Fibroblast of lung (primary cell): ENCODE measurements at regions not wholly inside any gene's neighbourhood (a gene's known extent, or its start where the extent isn't known, plus 50 kb on each side); places are given as distances from the start of the nearest gene placed in this dataset.

Experiments
- DNase-seq, 2 donors: peaks; one replicate each; pipeline versions ENCODE4 v3.0.0 to v3.0.0-alpha.2; 2010; ENCODE audit warnings: low read depth in 2 of 2
- H2AFZ ChIP-seq: 2 replicates; pipeline ENCODE4 v1.5.1; 2012; ENCODE audit warnings: low read length, control low read depth, inconsistent platforms
- H3K27ac ChIP-seq: 2 replicates; pipeline ENCODE4 v1.5.1; 2011; ENCODE audit warnings: low read length, control low read depth; ENCODE audit not compliant: insufficient read depth
- H3K27me3 ChIP-seq: 2 replicates; pipeline ENCODE4 v1.5.1; 2011; ENCODE audit warnings: mild to moderate bottlenecking, low read length; ENCODE audit not compliant: control insufficient read depth, insufficient read depth
- H3K36me3 ChIP-seq: 2 replicates; pipeline ENCODE4 v1.5.1; 2011; ENCODE audit warnings: low read length; ENCODE audit not compliant: control insufficient read depth, insufficient read depth
- H3K4me1 ChIP-seq: 2 replicates; pipeline ENCODE4 v1.5.1; 2011; ENCODE audit warnings: low read length; ENCODE audit not compliant: control insufficient read depth, insufficient read depth; ENCODE audit errors: extremely low read depth
- H3K4me2 ChIP-seq: 2 replicates; pipeline ENCODE4 v1.5.1; 2011; ENCODE audit warnings: low read length, control low read depth; ENCODE audit not compliant: insufficient read depth; ENCODE audit errors: extremely low read depth
- H3K4me3 ChIP-seq, 4 experiments: fragments of 200-600 bp in 1 of 4; sonication (generic) in 1 of 4; replicated peaks in 1 of 4; 2 replicates each; pipeline ENCODE4 v1.5.1; 2011 to 2016; ENCODE audit warnings: low read length in 4 of 4, low read depth in 3 of 4, mild to moderate bottlenecking in 3 of 4, control low read depth in 2 of 4, inconsistent platforms in 1 of 4, mixed read lengths in 1 of 4; ENCODE audit not compliant: insufficient read depth in 1 of 4; ENCODE audit errors: control extremely low read depth in 1 of 4
- H3K79me2 ChIP-seq: 2 replicates; pipeline ENCODE4 v1.5.1; 2012; ENCODE audit warnings: mild to moderate bottlenecking, low read length, inconsistent platforms; ENCODE audit not compliant: control insufficient read depth, insufficient read depth
- H3K9ac ChIP-seq: 2 replicates; pipeline ENCODE4 v1.5.1; 2011; ENCODE audit warnings: mild to moderate bottlenecking, low read length, control low read depth; ENCODE audit not compliant: insufficient read depth
- H3K9me3 ChIP-seq: 2 replicates; pipeline ENCODE4 v1.5.1; 2012; ENCODE audit warnings: low read depth, low read length; ENCODE audit not compliant: control insufficient read depth, insufficient read depth
- H4K20me1 ChIP-seq: 2 replicates; pipeline ENCODE4 v1.5.1; 2011; ENCODE audit warnings: low read length; ENCODE audit not compliant: control insufficient read depth, insufficient read depth; ENCODE audit errors: extremely low read depth
- EZH2 ChIP-seq: IDR thresholded peaks from 2 replicates; pipeline ENCODE4 v1.5.1; 2012; ENCODE audit warnings: low read length, control low read depth, mild to moderate bottlenecking; ENCODE audit errors: missing control alignments
- TF ChIP-seq, protein P1 (sequence below), 2 donors: IDR thresholded peaks in 1 of 2; conservative IDR thresholded peaks in 1 of 2; 1 replicate in 1 of 2; 2 replicates in 1 of 2; pipeline ENCODE4 v1.5.1; 2011 to 2012; ENCODE audit warnings: low read length in 2 of 2, control low read depth in 1 of 2, inconsistent platforms in 1 of 2, low read depth in 1 of 2, mild to moderate bottlenecking in 1 of 2

DNA sequence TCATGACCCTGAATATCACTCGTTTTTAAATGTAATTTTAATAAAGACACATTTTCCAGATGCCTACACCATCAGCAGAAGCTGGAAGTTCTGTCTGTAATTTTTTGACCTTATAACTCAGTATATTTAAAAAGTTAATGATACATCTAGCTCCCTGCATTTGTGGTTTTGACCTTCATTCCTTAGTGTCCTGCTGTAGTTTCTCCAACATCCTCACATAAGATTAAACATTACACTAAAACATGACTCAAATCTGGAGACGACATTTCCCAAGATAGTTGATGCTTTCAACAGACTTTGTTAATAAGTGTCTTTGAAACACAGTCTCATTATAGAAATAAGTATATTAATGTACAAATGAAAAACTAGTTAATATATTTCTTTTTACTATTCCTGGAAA is 363.1 kb downstream of the POM121L12 start:
- Histone ChIP-seq H2AFZ (no peak overlapping the region), H3K4me3 (no peak overlapping the region), H3K4me1 (no peaks in the 10 kb centered on the region), H3K4me2 (no peak overlapping the region), H3K79me2 (no peaks in the 10 kb centered on the region), H3K9ac (no peak overlapping the region), H3K36me3 (no peaks in the 10 kb centered on the region), H3K27me3 (no peaks in the 10 kb centered on the region), H4K20me1 (no peaks in the 10 kb centered on the region), H3K27ac (no peak overlapping the region), H3K9me3 (no peaks in the 10 kb centered on the region)
- TF ChIP-seq, protein P1, sequence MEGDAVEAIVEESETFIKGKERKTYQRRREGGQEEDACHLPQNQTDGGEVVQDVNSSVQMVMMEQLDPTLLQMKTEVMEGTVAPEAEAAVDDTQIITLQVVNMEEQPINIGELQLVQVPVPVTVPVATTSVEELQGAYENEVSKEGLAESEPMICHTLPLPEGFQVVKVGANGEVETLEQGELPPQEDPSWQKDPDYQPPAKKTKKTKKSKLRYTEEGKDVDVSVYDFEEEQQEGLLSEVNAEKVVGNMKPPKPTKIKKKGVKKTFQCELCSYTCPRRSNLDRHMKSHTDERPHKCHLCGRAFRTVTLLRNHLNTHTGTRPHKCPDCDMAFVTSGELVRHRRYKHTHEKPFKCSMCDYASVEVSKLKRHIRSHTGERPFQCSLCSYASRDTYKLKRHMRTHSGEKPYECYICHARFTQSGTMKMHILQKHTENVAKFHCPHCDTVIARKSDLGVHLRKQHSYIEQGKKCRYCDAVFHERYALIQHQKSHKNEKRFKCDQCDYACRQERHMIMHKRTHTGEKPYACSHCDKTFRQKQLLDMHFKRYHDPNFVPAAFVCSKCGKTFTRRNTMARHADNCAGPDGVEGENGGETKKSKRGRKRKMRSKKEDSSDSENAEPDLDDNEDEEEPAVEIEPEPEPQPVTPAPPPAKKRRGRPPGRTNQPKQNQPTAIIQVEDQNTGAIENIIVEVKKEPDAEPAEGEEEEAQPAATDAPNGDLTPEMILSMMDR (conservative IDR thresholded peaks at IDR 0.05 in 1 of 2, IDR thresholded peaks at IDR 0.05 in 1 of 2; ENCODE audit: low read depth in 1 of 2, low read length in 2 of 2), result no peak
- no peak for TF ChIP-seq EZH2
- DNase-seq, result no peak

DNA sequence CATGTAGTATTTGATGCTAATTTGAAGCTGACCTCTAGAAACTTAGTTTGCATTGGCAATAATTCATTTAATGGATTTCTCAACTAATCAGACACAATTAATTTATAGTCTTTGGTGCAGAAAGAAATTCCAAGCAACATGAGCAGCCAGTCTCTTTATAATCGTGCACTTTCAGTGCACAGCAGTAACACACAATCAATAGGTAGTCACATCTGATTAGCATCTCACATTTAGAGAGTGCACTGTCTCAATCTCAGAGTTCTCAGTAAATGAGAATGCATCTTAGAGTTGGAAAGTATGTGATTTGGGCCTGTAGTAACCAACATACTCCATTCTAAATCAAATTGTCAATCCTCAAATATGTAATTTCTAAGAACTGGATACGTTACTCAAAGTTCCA is 377.6 kb downstream of the POM121L12 start:
- H3K4me3 ChIP-seq, result no peak overlapping the region
- H3K4me2 ChIP-seq, result no peak overlapping the region
- no peaks in the 10 kb centered on the region for H3K4me1 ChIP-seq
- no peak overlapping the region for H3K9ac ChIP-seq
- H3K79me2 ChIP-seq, result no peaks in the 10 kb centered on the region
- no peak overlapping the region for H2AFZ ChIP-seq
- TF ChIP-seq, protein P1 (conservative IDR thresholded peaks at IDR 0.05 in 1 of 2, IDR thresholded peaks at IDR 0.05 in 1 of 2; ENCODE audit: low read depth in 1 of 2, low read length in 2 of 2), result no peak
- TF ChIP-seq EZH2, result no peak
- no peak for DNase-seq
- H3K27me3 ChIP-seq, result no peaks in the 10 kb centered on the region
- no peaks in the 10 kb centered on the region for H4K20me1 ChIP-seq
- H3K27ac ChIP-seq, result no peak overlapping the region
- no peaks in the 10 kb centered on the region for H3K9me3 ChIP-seq
- no peaks in the 10 kb centered on the region for H3K36me3 ChIP-seq

DNA sequence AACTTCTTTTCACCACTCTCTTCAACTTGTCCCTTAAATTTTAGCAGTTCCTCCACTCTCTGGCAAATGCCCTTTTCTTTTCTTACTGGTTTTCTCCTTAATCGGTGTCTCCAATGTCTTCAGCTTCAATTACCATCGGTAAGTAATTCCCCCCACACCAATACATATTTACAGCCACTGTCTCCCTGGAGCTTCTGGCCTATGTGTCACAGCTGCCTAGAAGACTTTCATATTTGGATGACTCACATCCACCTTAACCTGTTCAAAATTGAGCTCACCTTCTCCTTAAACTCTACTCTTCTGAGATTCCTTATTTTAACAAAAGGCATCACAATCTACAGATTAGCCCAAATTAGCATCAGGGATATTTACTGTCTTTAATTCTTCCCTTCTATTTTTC is 380.4 kb downstream of the POM121L12 start:
- no peak for TF ChIP-seq EZH2
- TF ChIP-seq, protein P1 (conservative IDR thresholded peaks at IDR 0.05 in 1 of 2, IDR thresholded peaks at IDR 0.05 in 1 of 2; ENCODE audit: low read depth in 1 of 2, low read length in 2 of 2), result no peak
- Histone ChIP-seq H2AFZ (no peak overlapping the region), H3K27ac (no peak overlapping the region), H3K4me2 (no peak overlapping the region), H4K20me1 (no peaks in the 10 kb centered on the region), H3K4me3 (no peak overlapping the region), H3K36me3 (no peaks in the 10 kb centered on the region), H3K79me2 (no peaks in the 10 kb centered on the region), H3K9ac (no peak overlapping the region), H3K27me3 (no peaks in the 10 kb centered on the region), H3K4me1 (no peaks in the 10 kb centered on the region), H3K9me3 (no peaks in the 10 kb centered on the region)
- DNase-seq, result no peak
